ENCODE measurements at regions not wholly inside any gene's neighbourhood (a gene's known extent, or its start where the extent isn't known, plus 50 kb on each side); places are given as distances from the start of the nearest gene placed in this dataset.
A peak's percentile ranks its signal among the peaks of the same experiment; 100 is the strongest.
"Not testable (repeated sequence)": the region's sequence is repeated elsewhere in the genome, so short reads cannot be mapped to it uniquely, and the experiment has no call there.

DNA sequence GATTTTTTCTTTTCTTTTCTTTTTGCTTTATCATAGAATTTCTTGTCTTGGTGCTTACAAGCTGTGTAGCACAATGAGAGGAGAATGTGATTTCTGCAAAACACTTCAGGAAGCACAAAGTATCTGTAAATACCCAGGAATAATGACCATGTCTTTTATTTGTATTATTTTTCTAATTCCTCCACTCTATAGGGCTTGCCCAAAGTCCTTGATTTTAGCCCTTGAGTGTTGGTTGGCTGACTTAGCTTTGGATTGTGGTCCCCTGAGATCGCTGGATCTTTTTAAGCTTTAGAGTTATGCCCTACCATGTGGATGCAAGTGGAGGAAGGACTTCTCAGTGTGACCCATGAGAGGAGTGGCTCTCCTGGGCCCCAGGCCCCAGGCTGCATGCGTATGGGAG is 52.2 kb downstream of the HOXC4 start:
- Mint-ChIP-seq H3K4me1 (peaks cover 38% of the 10 kb centered on the region), H3K27ac (peak overlapping the region; percentile 69), H3K27me3 (ENCODE audit: low read depth) (peaks cover 34% of the 10 kb centered on the region), H3K4me3 (peak overlapping the region; percentile 66)
- not testable (repeated sequence) for H3K9me3 Mint-ChIP-seq; H3K36me3 Mint-ChIP-seq; DNase-seq (ENCODE audit: low spot score in 2 of 2, unreplicated experiment in 2 of 2)

DNA sequence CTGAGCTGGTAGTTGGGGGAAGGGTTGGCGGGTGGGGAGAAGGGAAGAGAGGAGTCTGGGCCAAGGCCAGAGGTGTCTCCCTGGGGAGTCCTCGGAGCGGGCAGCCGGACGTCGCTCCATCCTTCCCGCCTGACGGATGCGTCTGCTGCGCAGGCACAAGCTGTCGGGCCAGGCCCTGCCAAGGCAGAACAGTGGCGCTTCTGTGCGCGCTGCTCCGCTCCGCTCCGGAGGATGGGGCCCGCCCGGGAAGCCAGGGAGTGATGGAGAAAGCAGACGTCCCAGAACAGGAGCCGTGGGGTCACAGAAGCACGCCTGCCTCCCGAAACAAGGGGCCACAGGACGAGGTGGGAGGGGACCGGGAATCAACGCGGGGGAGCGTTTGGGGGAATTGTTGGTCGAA is 52.6 kb downstream of the HOXC4 start:
- not testable (repeated sequence) for H3K9me3 Mint-ChIP-seq; DNase-seq (ENCODE audit: low spot score in 2 of 2, unreplicated experiment in 2 of 2); H3K36me3 Mint-ChIP-seq
- Mint-ChIP-seq H3K4me1 (peaks cover 33% of the 10 kb centered on the region), H3K4me3 (peak overlapping the region; percentile 66), H3K27me3 (ENCODE audit: low read depth) (peaks cover 36% of the 10 kb centered on the region), H3K27ac (peak overlapping the region; percentile 83)

- H3K4me1 Mint-ChIP-seq, result peaks cover 29% of the 10 kb centered on the region
- not testable (repeated sequence) for H3K9me3 Mint-ChIP-seq; DNase-seq (ENCODE audit: low spot score in 2 of 2, unreplicated experiment in 2 of 2); H3K36me3 Mint-ChIP-seq
- peak overlapping the region; percentile 86 for H3K27ac Mint-ChIP-seq
- peaks cover 36% of the 10 kb centered on the region for H3K27me3 Mint-ChIP-seq (ENCODE audit: low read depth)
- H3K4me3 Mint-ChIP-seq, result peak overlapping the region; percentile 66
Observed at GRCh38 chr12:54106803-54107579, 53.4 kb downstream of the HOXC4 start.

- H3K27me3 Mint-ChIP-seq (ENCODE audit: low read depth), result peaks cover 17% of the 10 kb centered on the region
- H3K36me3 Mint-ChIP-seq, result not testable (repeated sequence)
Observed at GRCh38 chr12:54112336-54112735, 58.7 kb downstream of the HOXC4 start.

DNA sequence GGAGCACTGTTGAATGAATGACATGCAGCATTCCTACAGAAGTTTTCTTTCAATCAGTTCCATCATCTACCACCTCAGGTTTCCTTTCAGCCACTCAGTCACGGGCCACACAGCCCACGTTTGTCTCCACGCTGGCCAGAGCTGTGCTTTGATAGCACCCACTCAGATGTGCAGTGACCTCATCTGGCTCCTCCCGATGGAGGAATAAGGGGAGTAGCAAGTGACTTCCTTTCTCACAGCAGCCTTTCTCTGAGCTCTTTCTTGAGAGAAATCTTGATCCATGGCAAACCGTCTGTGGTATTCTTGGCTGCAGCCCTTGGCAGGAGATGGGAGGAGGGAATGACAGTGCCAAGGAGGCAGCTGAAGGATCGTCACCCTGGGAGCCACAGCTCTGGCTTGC is 62.4 kb downstream of the HOXC4 start:
- H3K36me3 Mint-ChIP-seq, result peaks cover 14% of the 10 kb centered on the region
- H3K27me3 Mint-ChIP-seq (ENCODE audit: low read depth); H3K9me3 Mint-ChIP-seq; DNase-seq (ENCODE audit: low spot score in 2 of 2, unreplicated experiment in 2 of 2); H3K4me3 Mint-ChIP-seq: not testable (repeated sequence)
- peaks cover 37% of the 10 kb centered on the region for H3K4me1 Mint-ChIP-seq
- H3K27ac Mint-ChIP-seq, result peak overlapping the region; percentile 41

More at GRCh38 chr12:54112336-54112735, 58.7 kb downstream of the HOXC4 start:
- not testable (repeated sequence) for H3K9me3 Mint-ChIP-seq; DNase-seq (ENCODE audit: low spot score in 2 of 2, unreplicated experiment in 2 of 2); H3K4me3 Mint-ChIP-seq; H3K27ac Mint-ChIP-seq
- peaks cover 26% of the 10 kb centered on the region for H3K4me1 Mint-ChIP-seq

DNA sequence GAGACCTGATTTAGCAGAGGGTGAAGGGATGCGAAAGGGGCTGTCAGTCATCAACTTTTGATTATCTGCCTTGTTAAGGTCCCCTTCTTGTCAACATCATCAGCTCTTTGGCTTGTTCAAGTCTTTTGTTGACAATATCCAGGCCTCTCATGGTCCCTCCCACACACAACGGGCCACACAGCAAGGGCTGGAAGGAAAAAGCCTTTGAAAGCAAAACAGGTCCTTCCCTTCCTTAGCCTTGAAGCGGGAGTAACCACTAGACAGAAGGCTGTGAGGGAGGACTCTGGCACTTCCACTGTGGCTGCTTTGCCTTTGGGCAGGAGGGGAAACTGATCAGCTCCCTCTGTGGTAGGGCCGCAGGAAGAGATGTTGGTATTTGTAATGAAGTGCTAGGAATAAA is 63.8 kb downstream of the HOXC4 start:
- not testable (repeated sequence) for H3K27me3 Mint-ChIP-seq (ENCODE audit: low read depth); H3K9me3 Mint-ChIP-seq; DNase-seq (ENCODE audit: low spot score in 2 of 2, unreplicated experiment in 2 of 2); H3K4me3 Mint-ChIP-seq
- Mint-ChIP-seq H3K4me1 (peaks cover 50% of the 10 kb centered on the region), H3K36me3 (peaks cover 14% of the 10 kb centered on the region), H3K27ac (peak overlapping the region; percentile 30)

DNA sequence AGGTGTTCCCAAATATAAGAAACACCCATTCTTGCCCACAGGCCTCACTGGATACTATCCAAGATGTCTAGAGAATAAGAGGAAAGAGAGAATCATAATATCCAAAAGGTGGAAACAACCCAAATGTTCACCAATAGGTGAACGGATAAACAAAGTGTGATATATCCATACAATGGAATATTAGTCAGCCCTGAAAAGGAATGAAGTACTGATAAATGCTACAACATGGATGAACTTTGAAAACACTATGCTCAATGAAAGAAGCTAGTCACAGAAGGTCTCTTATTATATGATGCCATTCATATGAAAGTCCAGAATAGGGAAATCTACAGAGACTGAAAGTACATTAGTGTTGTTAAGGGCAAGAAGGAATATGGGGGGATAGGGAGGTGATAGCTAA is 65.4 kb downstream of the HOXC4 start:
- H3K4me1 Mint-ChIP-seq, result peaks cover 62% of the 10 kb centered on the region
- not testable (repeated sequence) for H3K9me3 Mint-ChIP-seq; H3K27ac Mint-ChIP-seq; H3K27me3 Mint-ChIP-seq (ENCODE audit: low read depth); H3K4me3 Mint-ChIP-seq; DNase-seq (ENCODE audit: low spot score in 2 of 2, unreplicated experiment in 2 of 2)
- peaks cover 14% of the 10 kb centered on the region for H3K36me3 Mint-ChIP-seq

DNA sequence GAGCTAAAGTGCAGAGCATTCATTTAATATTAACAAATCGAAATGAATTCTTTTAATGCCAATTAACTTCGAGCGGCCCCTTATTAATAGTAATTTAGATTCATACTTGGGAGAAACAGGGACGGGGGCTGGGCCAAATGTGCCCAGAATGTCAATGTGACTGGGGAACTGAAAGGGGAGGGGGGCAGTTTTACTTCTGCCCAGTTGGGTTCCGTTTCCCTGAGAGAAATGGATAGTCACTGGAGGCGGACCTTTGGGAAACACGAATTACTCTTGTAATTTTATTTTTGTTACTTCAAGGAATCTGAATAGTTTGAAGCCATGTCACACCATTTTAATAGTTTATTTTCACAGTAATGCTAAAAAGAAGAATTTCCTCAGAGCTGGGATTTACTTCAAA is 64.8 kb downstream of the SMUG1 start:
- not testable (repeated sequence) for DNase-seq (ENCODE audit: low spot score in 2 of 2, unreplicated experiment in 2 of 2); H3K36me3 Mint-ChIP-seq; H3K9me3 Mint-ChIP-seq
- H3K4me1 Mint-ChIP-seq, result peaks cover 69% of the 10 kb centered on the region
- H3K4me3 Mint-ChIP-seq, result peak overlapping the region; percentile 93
- H3K27me3 Mint-ChIP-seq (ENCODE audit: low read depth), result peaks cover 11% of the 10 kb centered on the region
- peak overlapping the region; percentile 94 for H3K27ac Mint-ChIP-seq

GRCh38 chr12:54125708-54126028 is 63.1 kb downstream of the SMUG1 start:
- peak overlapping the region; percentile 93 for H3K4me3 Mint-ChIP-seq
- H3K4me1 Mint-ChIP-seq, result peaks cover 76% of the 10 kb centered on the region
- not testable (repeated sequence) for H3K36me3 Mint-ChIP-seq; H3K9me3 Mint-ChIP-seq; DNase-seq (ENCODE audit: low spot score in 2 of 2, unreplicated experiment in 2 of 2)
- peak overlapping the region; percentile 94 for H3K27ac Mint-ChIP-seq
- peaks cover 11% of the 10 kb centered on the region for H3K27me3 Mint-ChIP-seq (ENCODE audit: low read depth)

GRCh38 chr12:54126029-54126695 is 62.6 kb downstream of the SMUG1 start:
- Mint-ChIP-seq H3K4me1 (peaks cover 79% of the 10 kb centered on the region), H3K27ac (peak overlapping the region; percentile 94), H3K4me3 (peak overlapping the region; percentile 93), H3K36me3 (no peaks in the 10 kb centered on the region), H3K27me3 (ENCODE audit: low read depth) (peaks cover 11% of the 10 kb centered on the region), H3K9me3 (no peaks in the 10 kb centered on the region)
- no peak for DNase-seq (ENCODE audit: low spot score in 2 of 2, unreplicated experiment in 2 of 2)
- TF ChIP-seq, protein P1, sequence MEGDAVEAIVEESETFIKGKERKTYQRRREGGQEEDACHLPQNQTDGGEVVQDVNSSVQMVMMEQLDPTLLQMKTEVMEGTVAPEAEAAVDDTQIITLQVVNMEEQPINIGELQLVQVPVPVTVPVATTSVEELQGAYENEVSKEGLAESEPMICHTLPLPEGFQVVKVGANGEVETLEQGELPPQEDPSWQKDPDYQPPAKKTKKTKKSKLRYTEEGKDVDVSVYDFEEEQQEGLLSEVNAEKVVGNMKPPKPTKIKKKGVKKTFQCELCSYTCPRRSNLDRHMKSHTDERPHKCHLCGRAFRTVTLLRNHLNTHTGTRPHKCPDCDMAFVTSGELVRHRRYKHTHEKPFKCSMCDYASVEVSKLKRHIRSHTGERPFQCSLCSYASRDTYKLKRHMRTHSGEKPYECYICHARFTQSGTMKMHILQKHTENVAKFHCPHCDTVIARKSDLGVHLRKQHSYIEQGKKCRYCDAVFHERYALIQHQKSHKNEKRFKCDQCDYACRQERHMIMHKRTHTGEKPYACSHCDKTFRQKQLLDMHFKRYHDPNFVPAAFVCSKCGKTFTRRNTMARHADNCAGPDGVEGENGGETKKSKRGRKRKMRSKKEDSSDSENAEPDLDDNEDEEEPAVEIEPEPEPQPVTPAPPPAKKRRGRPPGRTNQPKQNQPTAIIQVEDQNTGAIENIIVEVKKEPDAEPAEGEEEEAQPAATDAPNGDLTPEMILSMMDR (IDR thresholded peaks at IDR 0.05; ENCODE audit: unreplicated experiment), result no peak
